GM23338 (cell line): ENCODE measurements at regions not wholly inside any gene's neighbourhood (a gene's known extent, or its start where the extent isn't known, plus 50 kb on each side); places are given as distances from the start of the nearest gene placed in this dataset.

ENCODE experiments used
- ATAC-seq: fragments of 200-7000 bp; cut with Tn5 transposase; 3 replicates; pipeline ENCODE4 v1.9.1; 2020
- DNase-seq: peaks from one replicate; pipeline ENCODE4 v3.0.0-alpha.2; 2015; ENCODE audit warnings: low spot score
- H2AFZ ChIP-seq: fragments of 200-600 bp; sonication (generic); 2 replicates; pipeline ENCODE4 v1.8.0; 2016; ENCODE audit warnings: antibody characterized with exemption, mild to moderate bottlenecking, moderate library complexity
- H3F3A ChIP-seq: fragments of 200-600 bp; sonication (generic); replicated peaks from 2 replicates; pipeline ENCODE4 v1.8.0; 2017; ENCODE audit warnings: antibody characterized with exemption, mixed run types, low read depth
- H3K27ac ChIP-seq: fragments of 200-600 bp; sonication (generic); 2 replicates; pipeline ENCODE4 v1.6.1; 2016; ENCODE audit warnings: low read depth
- H3K27me3 ChIP-seq: fragments of 200-600 bp; sonication (generic); 2 replicates; pipeline ENCODE4 v1.8.0; 2016; ENCODE audit warnings: mild to moderate bottlenecking, mixed run types, moderate library complexity; ENCODE audit not compliant: insufficient read depth
- H3K36me3 ChIP-seq: fragments of 200-600 bp; sonication (generic); 2 replicates; pipeline ENCODE4 v1.8.0; 2016; ENCODE audit warnings: mild to moderate bottlenecking; ENCODE audit not compliant: insufficient read depth
- H3K4me1 ChIP-seq: fragments of 200-600 bp; sonication (generic); 2 replicates; pipeline ENCODE4 v1.8.0; 2016; ENCODE audit warnings: mild to moderate bottlenecking, moderate library complexity; ENCODE audit not compliant: insufficient read depth
- H3K4me2 ChIP-seq: fragments of 200-600 bp; sonication (generic); 2 replicates; pipeline ENCODE4 v1.7.1; 2017; ENCODE audit warnings: mixed run types
- H3K4me3 ChIP-seq: fragments of 200-600 bp; sonication (generic); 2 replicates; pipeline ENCODE4 v1.6.1; 2016; ENCODE audit warnings: mixed run types
- H3K79me2 ChIP-seq: fragments of 200-600 bp; sonication (generic); replicated peaks from 2 replicates; pipeline ENCODE4 v1.8.0; 2017; ENCODE audit warnings: mild to moderate bottlenecking; ENCODE audit not compliant: insufficient read depth
- H3K9me2 ChIP-seq: fragments of 200-600 bp; sonication (generic); 2 replicates; pipeline ENCODE4 v1.8.0; 2017; ENCODE audit not compliant: insufficient read depth
- H4K20me1 ChIP-seq: fragments of 200-600 bp; sonication (generic); replicated peaks from 2 replicates; pipeline ENCODE4 v1.8.0; 2017; ENCODE audit warnings: mild to moderate bottlenecking; ENCODE audit not compliant: insufficient read depth
- H3K27ac Mint-ChIP-seq: 2 replicates; pipeline ENCODE4 v1.8.0; 2020; ENCODE audit warnings: inconsistent platforms, mild to moderate bottlenecking, moderate library complexity, mixed read lengths
- H3K27me3 Mint-ChIP-seq: 3 replicates; pipeline ENCODE4 v1.8.0; 2022; ENCODE audit warnings: low read depth, mild to moderate bottlenecking, moderate library complexity, mixed read lengths, inconsistent platforms; ENCODE audit not compliant: insufficient read depth, poor library complexity
- H3K36me3 Mint-ChIP-seq: 3 replicates; pipeline ENCODE4 v1.8.0; 2021; ENCODE audit warnings: low read depth, mild to moderate bottlenecking, inconsistent platforms, moderate library complexity, mixed read lengths
- H3K4me1 Mint-ChIP-seq: 3 replicates; pipeline ENCODE4 v1.8.0; 2020; ENCODE audit warnings: mild to moderate bottlenecking, inconsistent platforms, mixed read lengths
- H3K4me3 Mint-ChIP-seq: 3 replicates; pipeline ENCODE4 v1.8.0; 2021; ENCODE audit warnings: moderate library complexity, mild to moderate bottlenecking, inconsistent platforms, mixed read lengths
- H3K9me3 Mint-ChIP-seq: 3 replicates; pipeline ENCODE4 v1.8.0; 2020; ENCODE audit warnings: moderate library complexity, mild to moderate bottlenecking, inconsistent platforms, mixed read lengths
- CTCF ChIP-seq, 2 experiments: fragments of 200-600 bp in 1 of 2; sonication (generic) in 1 of 2; conservative IDR thresholded peaks; 2 replicates each; pipeline versions ENCODE4 v1.5.1 to v1.6.1; 2016 to 2017; ENCODE audit warnings: antibody characterized with exemption in 2 of 2, low read depth in 2 of 2, mild to moderate bottlenecking in 2 of 2, moderate library complexity in 1 of 2
- EZH2 ChIP-seq: fragments of 200-600 bp; sonication (generic); IDR thresholded peaks from one replicate; pipeline ENCODE4 v1.8.0; 2017; ENCODE audit warnings: antibody characterized with exemption, mild to moderate bottlenecking, low read depth; ENCODE audit not compliant: unreplicated experiment
- EZH2phosphoT487 ChIP-seq: fragments of 200-600 bp; sonication (generic); IDR thresholded peaks from one replicate; pipeline ENCODE4 v1.8.1; 2018; ENCODE audit warnings: antibody characterized with exemption; ENCODE audit not compliant: unreplicated experiment
- NANOG ChIP-seq: IDR thresholded peaks from 2 replicates; pipeline ENCODE4 v1.6.1; 2016; ENCODE audit warnings: antibody characterized with exemption, borderline replicate concordance
- POLR2AphosphoS5 ChIP-seq: IDR thresholded peaks from 2 replicates; pipeline ENCODE4 v1.6.1; 2016; ENCODE audit warnings: antibody characterized with exemption, low read depth
- REST ChIP-seq: IDR thresholded peaks from one replicate; pipeline ENCODE4 v1.6.1; 2018; ENCODE audit warnings: antibody characterized with exemption; ENCODE audit not compliant: unreplicated experiment

GRCh38 chr13:68375004-68375403 is 1144.9 kb upstream of the PCDH9 start:
- no peak overlapping the region for H3K4me2 ChIP-seq

More at GRCh38 chr13:68375004-68375403, 1144.9 kb upstream of the PCDH9 start:
- Mint-ChIP-seq H3K9me3 (no peaks in the 10 kb centered on the region), H3K4me3 (no peak overlapping the region), H3K27me3 (no peaks in the 10 kb centered on the region), H3K36me3 (no peaks in the 10 kb centered on the region), H3K4me1 (no peaks in the 10 kb centered on the region), H3K27ac (no peak overlapping the region)
- no peaks in the 10 kb centered on the region for H4K20me1 ChIP-seq
- H3K79me2 ChIP-seq, result no peaks in the 10 kb centered on the region
- H3K9me2 ChIP-seq, result no peaks in the 10 kb centered on the region
- H3K27ac ChIP-seq, result no peak overlapping the region
- H3K36me3 ChIP-seq, result no peaks in the 10 kb centered on the region
- H3K4me3 ChIP-seq, result no peak overlapping the region
- no peak for TF ChIP-seq CTCF (conservative IDR thresholded peaks at IDR 0.05; ENCODE audit: low read depth in 2 of 2)
- TF ChIP-seq POLR2AphosphoS5, result no peak
- TF ChIP-seq EZH2phosphoT487, result no peak
- TF ChIP-seq NANOG, result no peak
- no peak for TF ChIP-seq EZH2
- TF ChIP-seq REST, result no peak
- no peaks in the 10 kb centered on the region for H3K4me1 ChIP-seq
- H2AFZ ChIP-seq, result no peak overlapping the region
- no peaks in the 10 kb centered on the region for H3F3A ChIP-seq
- H3K27me3 ChIP-seq, result no peaks in the 10 kb centered on the region
- ATAC-seq, result no peak
- no peak for DNase-seq
